ENCODE measurements at regions not wholly inside any gene's neighbourhood (a gene's known extent, or its start where the extent isn't known, plus 50 kb on each side); places are given as distances from the start of the nearest gene placed in this dataset.

GRCh38 chr13:108496362-108497210, 132.8 kb upstream of the MYO16 start:
- no peaks in the 10 kb centered on the region for H3K36me3 ChIP-seq (ENCODE audit: control insufficient read depth, insufficient read depth, low read length)
- DNase-seq (ENCODE audit: low read depth), result no peak
- peaks cover 15% of the 10 kb centered on the region for H3K27me3 ChIP-seq (ENCODE audit: control insufficient read depth, insufficient read depth, low read length)
- H3K4me3 ChIP-seq (ENCODE audit: low read depth, low read length), result peak overlapping the region; percentile 27
- no peak for TF ChIP-seq CTCF (IDR thresholded peaks at IDR 0.05; ENCODE audit: insufficient read depth, low read length, poor library complexity, severe bottlenecking)

GRCh38 chr13:108500711-108501110, 128.7 kb upstream of the MYO16 start:
- Histone ChIP-seq H3K4me3 (ENCODE audit: low read depth, low read length) (no peak overlapping the region), H3K36me3 (ENCODE audit: control insufficient read depth, insufficient read depth, low read length) (no peaks in the 10 kb centered on the region), H3K27me3 (ENCODE audit: control insufficient read depth, insufficient read depth, low read length) (peaks cover 6% of the 10 kb centered on the region)
- no peak for TF ChIP-seq CTCF (IDR thresholded peaks at IDR 0.05; ENCODE audit: insufficient read depth, low read length, poor library complexity, severe bottlenecking)
- DNase-seq (ENCODE audit: low read depth), result no peak

GRCh38 chr13:108508263-108508662, 121.1 kb upstream of the MYO16 start:
- no peaks in the 10 kb centered on the region for H3K27me3 ChIP-seq (ENCODE audit: control insufficient read depth, insufficient read depth, low read length)
- H3K4me3 ChIP-seq (ENCODE audit: low read depth, low read length), result no peak overlapping the region
- peak; percentile 61 for TF ChIP-seq CTCF (IDR thresholded peaks at IDR 0.05; ENCODE audit: insufficient read depth, low read length, poor library complexity, severe bottlenecking)
- DNase-seq (ENCODE audit: low read depth), result no peak
- no peaks in the 10 kb centered on the region for H3K36me3 ChIP-seq (ENCODE audit: control insufficient read depth, insufficient read depth, low read length)

- no peaks in the 10 kb centered on the region for H3K36me3 ChIP-seq (ENCODE audit: control insufficient read depth, insufficient read depth, low read length)
- no peak for TF ChIP-seq CTCF (IDR thresholded peaks at IDR 0.05; ENCODE audit: insufficient read depth, low read length, poor library complexity, severe bottlenecking)
- no peaks in the 10 kb centered on the region for H3K27me3 ChIP-seq (ENCODE audit: control insufficient read depth, insufficient read depth, low read length)
- H3K4me3 ChIP-seq (ENCODE audit: low read depth, low read length), result no peak overlapping the region
- DNase-seq (ENCODE audit: low read depth), result no peak
These were observed 103.6 kb upstream of the MYO16 start for GRCh38 chr13:108525827-108526226.

- no peaks in the 10 kb centered on the region for H3K27me3 ChIP-seq (ENCODE audit: control insufficient read depth, insufficient read depth, low read length)
- no peak for TF ChIP-seq CTCF (IDR thresholded peaks at IDR 0.05; ENCODE audit: insufficient read depth, low read length, poor library complexity, severe bottlenecking)
- DNase-seq (ENCODE audit: low read depth), result no peak
- no peaks in the 10 kb centered on the region for H3K36me3 ChIP-seq (ENCODE audit: control insufficient read depth, insufficient read depth, low read length)
- H3K4me3 ChIP-seq (ENCODE audit: low read depth, low read length), result no peak overlapping the region
These were observed 103.1 kb upstream of the MYO16 start for GRCh38 chr13:108526286-108526685.

- Histone ChIP-seq H3K4me3 (ENCODE audit: low read depth, low read length) (no peak overlapping the region), H3K27me3 (ENCODE audit: control insufficient read depth, insufficient read depth, low read length) (no peaks in the 10 kb centered on the region), H3K36me3 (ENCODE audit: control insufficient read depth, insufficient read depth, low read length) (no peaks in the 10 kb centered on the region)
- no peak for DNase-seq (ENCODE audit: low read depth)
- no peak for TF ChIP-seq CTCF (IDR thresholded peaks at IDR 0.05; ENCODE audit: insufficient read depth, low read length, poor library complexity, severe bottlenecking)
These were observed 101.6 kb upstream of the MYO16 start for GRCh38 chr13:108527844-108528243.
